Islet precursor cell (in vitro differentiated cells): ENCODE measurements at regions not wholly inside any gene's neighbourhood (a gene's known extent, or its start where the extent isn't known, plus 50 kb on each side); places are given as distances from the start of the nearest gene placed in this dataset.
A peak's percentile ranks its signal among the peaks of the same experiment; 100 is the strongest.
"Not testable (repeated sequence)": the region's sequence is repeated elsewhere in the genome, so short reads cannot be mapped to it uniquely, and the experiment has no call there.

Experiments
- DNase-seq: peaks from one replicate; pipeline ENCODE4 v3.0.0-alpha.2; 2018

DNA sequence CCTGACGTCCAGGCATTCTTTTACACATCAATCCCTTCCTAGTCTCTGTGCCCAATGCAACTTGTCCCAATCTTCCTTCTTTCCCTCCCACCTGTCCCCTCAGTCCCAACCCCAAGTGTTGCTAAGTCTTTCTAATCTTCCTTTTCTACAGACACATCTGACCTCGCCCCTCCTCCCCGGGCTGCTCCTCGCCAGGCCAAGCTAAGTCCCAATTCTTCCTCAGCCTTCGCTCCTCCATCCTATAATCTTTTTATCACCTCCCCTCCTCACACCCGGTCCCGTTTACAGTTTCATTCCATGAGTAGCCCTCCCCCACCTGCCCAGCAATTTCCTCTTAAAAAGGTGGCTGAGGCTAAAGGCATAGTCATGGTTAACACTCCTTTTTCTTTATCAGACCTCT, 413.3 kb upstream of the ST8SIA4 start:
- not testable (repeated sequence) for DNase-seq

- no peak for DNase-seq
Measured at GRCh38 chr5:101306391-101307137, 403.5 kb upstream of the ST8SIA4 start.

DNA sequence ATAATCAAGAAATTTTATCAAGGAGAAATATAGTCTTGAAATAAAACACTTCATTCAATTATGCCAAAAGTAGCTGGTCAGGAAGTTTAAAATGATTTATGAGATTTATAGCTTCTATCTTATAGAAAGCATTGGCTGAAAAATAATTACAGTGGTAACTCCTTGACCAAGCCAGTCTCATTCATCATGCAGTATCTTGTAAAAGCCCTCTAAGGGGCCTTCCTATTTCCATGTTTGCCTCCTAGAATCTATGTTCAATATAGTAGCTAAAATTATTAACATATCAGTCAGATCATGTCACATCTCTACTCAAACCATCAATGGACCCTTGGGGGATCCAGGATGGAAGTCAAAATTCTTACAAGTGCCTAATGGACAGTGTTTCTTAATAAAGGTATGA, 393.4 kb upstream of the ST8SIA4 start:
- no peak for DNase-seq

DNA sequence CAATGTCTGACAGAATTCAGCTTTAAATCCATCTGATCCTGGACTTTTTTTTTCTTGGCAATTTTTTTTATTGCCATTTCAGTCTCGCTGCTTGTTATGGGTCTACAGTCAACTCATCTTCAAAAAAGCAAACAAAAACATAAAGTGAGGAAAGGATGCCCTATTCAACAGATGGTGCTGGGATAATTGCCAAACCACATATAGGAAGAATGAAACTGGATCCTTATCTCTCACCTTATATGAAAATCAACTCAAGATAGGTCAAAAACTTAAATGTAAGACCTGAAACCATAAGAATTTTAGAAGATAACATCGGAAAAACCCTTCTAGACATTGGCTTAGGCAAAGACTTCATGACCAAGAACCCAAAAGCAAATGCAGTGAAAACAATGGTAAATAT, 389.1 kb upstream of the ST8SIA4 start:
- no peak for DNase-seq

DNA sequence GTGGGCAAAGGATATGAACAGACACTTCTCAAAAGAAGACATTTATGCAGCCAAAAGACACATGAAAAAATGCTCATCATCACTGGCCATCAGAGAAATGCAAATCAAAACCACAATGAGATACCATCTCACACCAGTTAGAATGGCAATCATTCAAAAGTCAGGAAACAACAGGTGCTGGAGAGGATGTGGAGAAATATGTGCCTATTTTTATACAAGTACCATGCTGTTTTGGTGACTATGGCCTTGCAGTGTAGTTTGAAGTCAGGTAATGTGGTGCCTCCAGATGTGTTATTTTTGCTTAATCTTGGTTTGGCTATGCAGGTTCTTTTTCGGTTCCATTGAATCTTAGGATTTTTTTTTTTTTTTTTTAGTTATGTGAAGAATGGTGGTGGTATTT, 387.7 kb upstream of the ST8SIA4 start:
- not testable (repeated sequence) for DNase-seq

DNA sequence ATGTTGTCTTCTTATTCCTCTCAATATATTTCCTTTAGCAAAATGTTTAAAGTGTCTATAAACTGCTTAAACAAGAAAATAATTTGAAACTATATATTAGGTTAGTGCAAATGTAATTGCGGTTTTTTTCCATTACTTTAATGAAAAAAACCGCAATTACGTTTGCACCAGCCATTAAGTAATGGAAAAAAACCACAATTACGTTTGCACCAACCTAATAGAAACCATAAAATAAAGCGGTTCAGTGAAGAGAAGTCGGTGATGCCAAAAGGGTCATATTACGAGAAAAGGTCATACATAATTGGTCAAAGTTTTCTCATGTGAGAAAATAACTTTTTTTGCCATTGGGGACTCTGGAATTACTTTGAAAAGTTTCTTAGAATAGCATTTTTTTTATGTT, 385.6 kb upstream of the ST8SIA4 start:
- no peak for DNase-seq

DNA sequence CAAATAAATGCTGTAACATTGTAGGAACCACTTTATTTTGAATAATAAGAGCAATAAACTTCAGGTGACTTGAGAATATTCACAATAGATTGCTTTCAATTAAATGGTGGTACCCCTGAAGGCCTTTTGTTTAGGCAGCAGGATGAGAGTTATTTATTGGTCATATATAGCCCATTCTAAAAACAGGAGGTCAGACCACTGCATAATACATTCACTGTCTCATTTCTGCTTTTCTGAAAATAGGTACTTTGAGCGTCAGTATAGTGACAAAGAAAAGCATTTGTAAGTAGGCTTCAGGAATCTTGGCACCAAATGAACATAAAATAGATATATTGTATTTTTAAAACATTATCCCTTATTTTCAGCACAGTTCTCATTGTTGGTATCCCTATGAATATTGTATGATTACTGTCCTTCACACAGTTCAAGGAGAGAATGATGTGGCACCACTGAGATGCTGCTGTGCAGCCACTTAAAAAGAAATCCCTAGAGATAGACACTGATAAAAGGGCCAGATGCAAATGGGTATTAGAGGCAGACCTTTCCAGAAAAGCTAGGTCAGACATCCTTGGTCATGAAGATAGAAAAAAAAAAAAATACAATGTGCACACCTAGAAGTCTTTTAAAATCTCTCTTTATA, 381.8 kb upstream of the ST8SIA4 start:
- DNase-seq, result no peak

DNA sequence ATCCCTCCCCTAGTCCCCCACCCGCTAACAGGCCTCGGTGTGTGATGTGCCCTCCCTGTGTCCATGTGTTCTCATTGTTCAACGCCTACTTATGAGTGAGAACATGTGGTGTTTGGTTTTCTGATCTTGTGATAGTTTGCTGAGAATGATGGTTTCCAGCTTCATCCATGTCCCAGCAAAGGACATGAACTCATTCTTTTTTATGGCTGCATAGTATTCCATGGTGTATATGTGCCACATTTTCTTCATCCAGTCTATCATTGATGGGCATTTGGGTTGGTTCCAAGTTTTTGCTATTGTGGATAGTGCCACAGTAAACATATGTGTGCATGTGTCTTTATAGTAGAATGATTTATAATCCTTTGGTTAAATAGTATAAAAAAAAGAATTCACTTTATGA, 380.9 kb upstream of the ST8SIA4 start:
- not testable (repeated sequence) for DNase-seq

DNA sequence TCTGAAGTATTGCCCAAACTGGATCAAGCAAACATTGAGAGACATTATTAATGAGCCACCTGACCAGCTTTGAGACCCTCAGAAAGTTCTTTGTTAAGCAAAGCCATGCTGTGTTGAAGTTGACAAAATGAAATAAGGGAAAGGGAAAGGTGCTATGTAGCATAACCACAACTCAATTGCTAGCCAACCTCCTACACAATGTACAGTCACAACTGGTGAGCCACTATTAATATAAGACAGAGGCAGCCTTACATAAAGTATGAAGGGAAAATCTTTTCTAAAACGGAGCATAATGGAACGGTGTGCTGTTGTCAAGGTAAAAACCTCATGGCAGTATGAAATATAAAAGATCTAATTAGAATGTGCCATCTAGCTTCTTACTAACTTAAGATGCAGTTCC, 375.8 kb upstream of the ST8SIA4 start:
- no peak for DNase-seq

DNA sequence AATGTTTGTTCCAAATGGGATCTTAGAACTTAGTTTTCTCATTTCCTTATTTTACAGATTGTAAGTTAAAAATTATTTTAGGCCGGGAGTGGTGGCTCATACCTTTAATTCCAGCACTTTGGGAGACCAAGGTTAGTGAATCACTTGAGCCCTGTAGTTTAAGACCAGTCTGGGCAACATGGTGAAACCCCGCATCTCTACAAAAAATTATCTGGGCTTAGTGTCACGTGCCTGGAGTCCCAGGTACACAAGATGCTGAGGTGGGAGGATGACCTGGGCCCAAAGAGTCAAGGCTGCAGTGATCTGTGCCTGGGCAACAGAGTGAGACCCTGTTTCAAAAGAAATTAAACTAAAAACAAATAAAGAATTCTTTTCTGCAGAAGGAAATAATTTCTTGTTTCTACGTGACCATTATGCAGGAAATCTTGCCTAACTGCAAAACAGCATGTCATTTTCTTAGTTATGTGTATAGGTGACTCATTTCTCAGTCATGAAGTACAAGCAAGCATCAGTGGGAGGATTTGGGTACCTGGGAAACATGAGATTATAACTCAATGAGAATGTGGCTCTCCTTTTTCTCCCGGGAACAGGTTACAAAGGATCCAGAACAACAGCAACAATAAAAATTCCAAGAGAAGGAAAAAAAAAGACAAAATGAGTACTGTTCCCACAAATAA, 375.1 kb upstream of the ST8SIA4 start:
- no peak for DNase-seq

DNA sequence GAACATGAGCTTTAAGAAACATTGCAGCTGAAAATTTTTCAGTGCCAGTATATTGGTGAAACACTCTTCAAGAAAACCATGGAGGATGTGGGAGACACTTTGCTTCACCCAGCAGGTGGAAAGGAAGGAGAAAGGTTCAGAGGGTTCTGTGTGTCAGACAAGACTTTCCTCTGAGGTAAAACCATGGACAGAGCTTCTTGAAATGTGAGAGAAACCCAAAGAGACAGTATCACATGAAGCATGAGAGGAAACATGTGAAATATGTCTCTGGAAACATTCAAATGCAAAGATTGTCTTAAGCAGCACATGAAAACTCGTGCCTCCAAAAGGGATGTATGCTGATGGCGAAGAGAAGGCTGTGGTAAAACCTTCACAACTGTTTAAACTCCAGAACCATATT, 368.9 kb upstream of the ST8SIA4 start:
- no peak for DNase-seq

- DNase-seq, result no peak
Measured at GRCh38 chr5:101271416-101271815, 368.3 kb upstream of the ST8SIA4 start.

DNA sequence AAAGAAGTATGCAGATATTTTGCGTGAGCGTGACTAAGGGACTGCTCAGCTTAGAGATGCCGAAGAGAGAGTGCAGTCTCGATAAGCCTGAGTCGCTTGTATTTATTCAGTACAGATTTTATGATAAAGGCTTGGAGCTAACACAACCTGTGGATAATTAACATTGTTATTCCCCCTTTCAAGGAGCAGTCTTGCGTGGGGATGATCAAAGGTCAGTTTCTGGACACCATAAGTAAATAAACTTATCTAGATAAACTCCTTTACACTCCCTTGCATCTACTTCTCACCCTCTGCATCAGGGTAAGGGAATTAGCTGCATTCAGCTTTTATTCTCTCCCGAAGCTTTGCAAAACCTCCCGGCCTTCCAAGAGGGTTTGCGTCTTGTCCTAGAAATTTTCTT, 357.8 kb upstream of the ST8SIA4 start:
- DNase-seq, result no peak

GRCh38 chr5:101253096-101253495, 350.0 kb upstream of the ST8SIA4 start:
- DNase-seq, result no peak

- DNase-seq, result no peak
Measured at GRCh38 chr5:101244621-101245020, 341.5 kb upstream of the ST8SIA4 start.

DNA sequence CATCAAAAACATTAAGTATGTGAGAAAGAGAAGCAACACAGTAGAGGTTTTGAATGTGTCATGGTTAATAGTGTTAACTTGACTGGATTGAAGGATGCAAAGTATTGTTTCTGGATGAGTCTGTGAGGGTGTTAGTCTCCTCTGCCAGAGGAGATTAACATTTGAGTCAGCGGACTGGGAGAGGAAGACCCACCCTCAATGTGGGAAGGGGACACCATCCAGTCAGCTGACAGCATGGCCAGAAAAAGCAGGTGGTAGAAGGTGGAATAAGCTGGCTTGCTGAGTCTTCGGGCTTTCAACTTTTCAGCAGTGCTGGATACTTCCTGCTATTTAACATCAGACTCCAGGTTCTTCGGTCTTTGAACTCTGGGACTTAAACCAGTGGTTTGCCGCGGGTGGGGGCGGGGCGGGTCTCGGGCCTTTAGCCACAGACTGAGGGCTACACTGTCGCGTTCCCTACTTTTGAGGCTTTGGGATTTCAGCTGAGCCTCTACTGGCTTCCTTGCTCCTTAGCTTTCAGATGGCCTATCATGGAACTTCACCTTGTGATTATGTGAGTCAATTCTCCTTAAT, 309.9 kb upstream of the ST8SIA4 start:
- DNase-seq, result peak; percentile 46

- DNase-seq, result no peak
Measured at GRCh38 chr5:101206534-101206933, 303.5 kb upstream of the ST8SIA4 start.

DNA sequence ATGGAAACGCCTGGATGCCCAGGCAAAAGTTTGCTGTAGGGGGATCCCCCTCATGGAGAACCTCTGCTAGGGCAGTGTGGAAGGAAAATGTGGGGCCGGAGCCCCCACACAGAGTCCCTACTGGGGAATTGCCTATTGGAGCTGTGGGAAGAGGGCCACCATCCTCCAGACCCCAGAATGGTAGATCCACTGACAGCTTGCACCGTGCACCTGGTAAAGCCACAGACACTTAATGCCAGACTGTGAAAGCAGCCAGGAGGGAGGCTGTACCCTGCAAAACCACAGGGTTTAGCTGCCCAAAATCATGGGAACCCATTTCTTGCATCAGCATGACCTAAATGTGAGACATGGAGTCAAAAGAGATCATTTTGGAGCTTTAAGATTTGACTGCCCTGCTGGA, 302.0 kb upstream of the ST8SIA4 start:
- not testable (repeated sequence) for DNase-seq

DNA sequence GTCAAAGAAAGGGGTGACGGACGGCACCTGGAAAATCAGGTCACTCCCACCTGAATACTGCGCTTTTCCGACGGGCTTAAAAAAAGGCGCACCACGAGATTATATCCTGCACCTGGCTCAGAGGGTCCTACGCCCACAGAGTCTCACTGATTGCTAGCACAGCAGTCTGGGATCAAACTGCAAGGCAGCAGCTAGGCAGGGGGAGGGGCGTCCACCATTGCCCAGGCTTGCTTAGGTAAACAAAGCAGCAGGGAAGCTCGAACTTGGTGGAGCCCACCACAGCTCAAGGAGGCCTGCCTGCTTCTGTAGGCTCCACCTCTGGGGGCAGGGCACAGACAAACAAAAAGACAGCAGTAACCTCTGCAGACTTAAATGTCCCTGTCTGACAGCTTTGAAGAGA, 277.3 kb upstream of the ST8SIA4 start:
- DNase-seq, result not testable (repeated sequence)

DNA sequence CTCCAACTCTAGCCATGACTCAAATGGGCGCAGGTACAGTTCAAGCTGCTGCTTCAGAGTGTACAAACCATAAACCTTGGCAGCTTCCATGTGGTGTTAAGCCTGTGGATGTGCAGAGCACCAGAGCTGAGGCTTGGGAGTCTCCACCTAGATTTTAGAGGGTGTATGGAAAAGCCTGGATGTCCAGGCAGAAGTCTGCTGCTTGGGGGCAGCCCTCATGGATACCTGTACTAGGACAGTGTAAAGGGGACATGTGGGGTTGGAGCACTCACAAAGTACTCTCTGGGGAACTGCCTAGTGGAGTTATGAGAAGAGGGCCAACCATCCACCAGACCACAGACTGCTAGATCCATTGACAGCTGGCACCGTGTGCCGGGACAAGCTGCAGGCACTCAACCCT, 273.5 kb upstream of the ST8SIA4 start:
- no peak for DNase-seq

DNA sequence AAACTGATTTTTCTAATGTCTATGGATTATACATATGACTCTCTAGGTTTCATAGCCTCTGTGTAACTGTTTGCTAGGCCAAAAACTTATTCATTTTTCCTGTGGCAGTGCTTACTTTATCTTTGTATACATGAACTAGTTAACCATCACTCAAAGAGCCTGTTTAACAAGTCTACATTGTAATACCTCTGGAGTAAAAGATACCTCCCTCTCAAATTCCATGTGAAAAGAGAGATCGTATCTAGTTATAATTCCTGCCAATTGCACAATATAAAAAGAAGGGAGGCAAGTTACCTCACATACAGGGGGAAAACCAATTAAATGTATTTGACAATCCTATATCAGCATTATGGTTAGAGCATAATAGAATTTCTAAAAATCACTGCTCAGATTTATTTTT, 271.9 kb upstream of the ST8SIA4 start:
- no peak for DNase-seq

- peak; percentile 62 for DNase-seq
Measured at GRCh38 chr5:101163088-101163487, 260.0 kb upstream of the ST8SIA4 start.

GRCh38 chr5:101160002-101160401, 256.9 kb upstream of the ST8SIA4 start:
- DNase-seq, result no peak

DNA sequence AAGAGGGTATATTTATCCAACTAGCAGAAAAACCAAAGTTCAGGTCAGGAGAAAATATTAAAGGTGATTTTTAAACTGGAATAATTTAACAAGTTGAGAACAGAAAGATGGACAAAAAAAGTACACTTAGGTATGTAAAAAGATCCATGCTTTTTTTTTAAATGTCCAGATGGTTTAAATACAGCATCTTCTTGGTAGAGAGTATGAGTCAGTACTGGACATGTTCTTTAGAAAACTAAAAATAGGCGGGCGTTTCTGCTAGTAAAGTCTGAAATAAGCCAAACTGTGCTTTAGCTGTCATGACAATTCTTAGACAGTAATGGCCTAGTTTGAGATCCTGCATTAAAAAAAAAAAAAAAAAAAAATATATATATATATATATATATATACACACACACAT, 255.9 kb upstream of the ST8SIA4 start:
- DNase-seq, result no peak
